ENCODE measurements at regions not wholly inside any gene's neighbourhood (a gene's known extent, or its start where the extent isn't known, plus 50 kb on each side); places are given as distances from the start of the nearest gene placed in this dataset.

DNA sequence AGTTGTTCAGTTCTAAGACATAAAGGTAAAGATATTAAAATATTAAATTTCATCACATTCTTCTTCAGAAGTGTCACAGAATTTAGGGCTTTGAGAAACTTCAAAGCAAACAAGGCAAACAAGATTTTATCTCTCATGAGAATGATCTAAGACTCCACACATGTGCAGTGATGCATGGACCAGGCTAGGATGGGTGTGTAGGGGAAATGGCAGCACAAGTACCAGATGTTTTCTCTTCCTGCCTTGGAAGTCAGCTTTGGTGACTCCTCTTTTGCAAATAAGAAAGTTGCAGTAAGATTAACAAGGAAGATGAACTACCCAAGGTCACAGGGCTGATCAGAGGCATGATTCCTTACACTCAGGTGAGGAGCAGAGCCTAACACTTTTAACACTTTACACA is 163.8 kb upstream of the LMNTD1 start:
- no peak for DNase-seq

GRCh38 chr12:25717552-25717951 is 164.5 kb upstream of the LMNTD1 start:
- DNase-seq: no peak

- DNase-seq: no peak
These were observed 165.1 kb upstream of the LMNTD1 start for GRCh38 chr12:25718081-25718731.

GRCh38 chr12:25719505-25719904 is 166.4 kb upstream of the LMNTD1 start:
- DNase-seq: no peak

- DNase-seq: no peak
These were observed 170.3 kb upstream of the LMNTD1 start for GRCh38 chr12:25723336-25723735.

- DNase-seq: no peak
These were observed 170.9 kb upstream of the LMNTD1 start for GRCh38 chr12:25723921-25724491.

- no peak for DNase-seq
These were observed 172.4 kb upstream of the LMNTD1 start for GRCh38 chr12:25725470-25725869.

- DNase-seq: no peak
These were observed 172.8 kb upstream of the LMNTD1 start for GRCh38 chr12:25725931-25726330.

GRCh38 chr12:25728056-25728595 is 175.0 kb upstream of the LMNTD1 start:
- DNase-seq: no peak

- DNase-seq: no peak
These were observed 177.6 kb upstream of the LMNTD1 start for GRCh38 chr12:25730489-25731349.

DNA sequence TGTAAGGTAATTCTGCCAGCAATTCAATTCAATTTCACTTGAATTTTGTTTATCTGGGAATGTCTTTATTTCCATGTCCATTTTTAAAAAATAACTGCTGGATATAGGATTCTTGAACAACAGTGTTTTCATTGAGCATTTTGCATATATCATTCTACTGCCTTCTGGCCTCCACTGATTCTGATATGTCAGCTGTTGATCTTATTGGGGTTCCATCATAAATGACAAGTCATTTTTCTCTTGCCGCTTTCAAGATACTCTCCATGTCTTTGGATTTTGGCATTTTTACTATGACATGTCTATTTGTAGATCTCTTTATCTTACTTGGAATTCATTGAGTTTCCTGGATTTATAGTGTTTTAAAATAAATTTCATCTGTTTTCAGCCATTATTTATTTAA is 180.5 kb upstream of the LMNTD1 start:
- DNase-seq: no peak

DNA sequence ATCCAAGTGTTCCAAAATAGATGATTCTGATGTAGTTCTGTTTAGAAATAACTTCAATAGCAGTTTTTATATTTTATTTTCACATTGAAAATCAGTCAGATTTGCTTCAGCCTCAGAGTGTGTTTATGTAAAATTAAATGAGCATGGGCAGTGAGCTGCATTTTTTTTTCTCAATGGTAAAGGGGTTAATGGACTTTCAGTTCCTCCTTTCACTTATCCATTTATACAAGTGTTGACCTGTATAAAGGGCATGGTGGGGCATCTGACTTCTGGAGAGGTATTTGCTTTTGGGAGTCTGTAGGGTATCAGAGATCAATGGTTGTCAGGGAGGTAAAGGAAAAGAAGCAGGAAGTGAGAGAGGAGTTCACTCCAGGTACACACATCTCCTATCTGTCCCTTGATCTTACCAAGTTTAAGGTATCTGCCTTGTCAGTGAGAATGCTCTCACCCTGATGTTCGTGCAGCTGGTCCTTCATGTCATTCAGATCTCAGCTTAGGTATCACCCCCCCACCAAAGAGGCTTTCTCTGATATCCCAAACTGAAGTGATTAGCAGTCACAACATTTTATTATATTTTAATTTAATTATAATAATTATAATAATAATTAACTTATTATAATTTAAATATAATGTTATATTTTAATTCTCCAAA is 181.6 kb upstream of the LMNTD1 start:
- DNase-seq: no peak

DNA sequence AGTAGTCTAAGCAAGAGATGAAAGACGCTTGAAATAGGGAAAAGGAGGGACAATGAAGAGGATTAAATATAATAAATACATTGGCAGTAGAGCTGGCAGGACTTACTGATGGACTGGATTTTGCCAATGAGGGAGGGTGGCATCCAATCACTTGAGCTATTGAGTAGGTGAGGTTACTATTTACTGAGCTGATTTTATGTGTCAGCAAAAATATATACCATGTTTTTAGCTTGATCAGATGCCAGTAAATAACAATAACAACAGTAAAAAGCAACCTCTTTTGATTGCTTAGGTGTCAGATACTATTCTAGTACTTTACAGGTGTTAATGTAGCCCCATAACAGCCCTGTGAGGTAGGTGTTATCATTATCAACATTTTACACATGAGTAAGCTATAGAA is 187.5 kb upstream of the LMNTD1 start:
- DNase-seq: no peak

- no peak for DNase-seq
These were observed 188.8 kb upstream of the LMNTD1 start for GRCh38 chr12:25741917-25742316.

DNA sequence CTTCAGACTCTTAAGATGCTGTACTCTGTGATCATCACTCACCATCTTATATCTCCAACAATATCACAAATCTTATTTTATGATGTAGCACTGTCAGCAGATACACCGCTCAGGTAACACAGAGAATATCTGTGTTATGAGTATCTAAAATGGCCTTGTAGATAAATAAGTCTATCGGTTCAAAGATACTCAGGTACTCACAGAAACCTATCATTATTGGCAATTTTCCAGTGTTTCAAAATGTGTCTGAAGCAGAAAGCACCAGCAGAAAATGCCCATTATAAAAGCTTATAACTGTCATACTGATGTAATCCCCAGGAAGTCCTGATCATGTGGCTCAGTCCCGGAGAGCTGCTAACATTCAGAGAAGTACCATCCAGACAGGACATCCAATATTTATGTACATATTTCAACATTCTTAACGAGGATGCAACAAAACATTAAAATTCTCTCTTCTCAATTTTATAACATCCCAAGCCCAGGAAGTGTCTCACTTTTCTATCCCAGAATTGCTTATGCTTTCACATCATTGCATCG is 190.7 kb upstream of the LMNTD1 start:
- DNase-seq: no peak

- no peak for DNase-seq
These were observed 191.2 kb upstream of the LMNTD1 start for GRCh38 chr12:25744313-25744712.

DNA sequence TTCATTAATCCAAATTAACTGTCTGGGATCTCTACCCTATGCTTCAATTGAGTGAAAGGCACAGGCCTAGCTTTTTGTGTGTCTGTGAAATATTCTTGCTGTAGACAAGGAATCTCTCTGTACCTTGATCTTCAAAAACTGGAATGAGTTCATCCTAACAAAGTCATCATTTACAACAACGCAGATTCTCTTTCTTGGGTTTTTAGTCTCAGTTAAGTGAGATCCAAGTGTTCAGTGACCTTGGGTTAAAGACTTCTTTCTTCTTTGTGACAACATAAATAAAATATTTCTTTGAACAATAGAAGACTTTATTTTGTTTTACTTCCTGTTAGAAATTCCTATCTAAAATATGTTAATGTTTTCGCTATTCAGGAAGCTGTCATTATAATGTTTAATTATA is 192.2 kb upstream of the LMNTD1 start:
- no peak for DNase-seq

DNA sequence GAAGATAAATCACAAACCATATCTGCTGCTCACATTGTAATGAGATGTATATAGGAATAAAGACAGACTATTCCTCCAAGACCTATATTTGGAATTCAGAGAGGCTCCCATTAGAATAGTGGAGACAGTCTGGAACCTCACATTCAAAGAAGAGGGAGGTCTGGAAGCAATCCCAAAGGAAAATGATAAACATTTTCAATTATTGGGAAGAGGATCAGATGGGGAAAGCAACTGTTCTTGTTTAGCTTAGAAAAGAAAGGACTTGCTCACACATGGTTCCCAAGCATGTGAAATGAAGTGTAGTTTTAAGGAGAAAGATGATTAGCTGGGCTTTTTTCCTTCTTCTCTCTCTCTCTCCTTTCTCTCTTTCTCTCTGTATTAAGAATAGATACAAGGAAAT is 193.0 kb upstream of the LMNTD1 start:
- no peak for DNase-seq

- no peak for DNase-seq
These were observed 199.7 kb upstream of the LMNTD1 start for GRCh38 chr12:25752710-25753309.

DNA sequence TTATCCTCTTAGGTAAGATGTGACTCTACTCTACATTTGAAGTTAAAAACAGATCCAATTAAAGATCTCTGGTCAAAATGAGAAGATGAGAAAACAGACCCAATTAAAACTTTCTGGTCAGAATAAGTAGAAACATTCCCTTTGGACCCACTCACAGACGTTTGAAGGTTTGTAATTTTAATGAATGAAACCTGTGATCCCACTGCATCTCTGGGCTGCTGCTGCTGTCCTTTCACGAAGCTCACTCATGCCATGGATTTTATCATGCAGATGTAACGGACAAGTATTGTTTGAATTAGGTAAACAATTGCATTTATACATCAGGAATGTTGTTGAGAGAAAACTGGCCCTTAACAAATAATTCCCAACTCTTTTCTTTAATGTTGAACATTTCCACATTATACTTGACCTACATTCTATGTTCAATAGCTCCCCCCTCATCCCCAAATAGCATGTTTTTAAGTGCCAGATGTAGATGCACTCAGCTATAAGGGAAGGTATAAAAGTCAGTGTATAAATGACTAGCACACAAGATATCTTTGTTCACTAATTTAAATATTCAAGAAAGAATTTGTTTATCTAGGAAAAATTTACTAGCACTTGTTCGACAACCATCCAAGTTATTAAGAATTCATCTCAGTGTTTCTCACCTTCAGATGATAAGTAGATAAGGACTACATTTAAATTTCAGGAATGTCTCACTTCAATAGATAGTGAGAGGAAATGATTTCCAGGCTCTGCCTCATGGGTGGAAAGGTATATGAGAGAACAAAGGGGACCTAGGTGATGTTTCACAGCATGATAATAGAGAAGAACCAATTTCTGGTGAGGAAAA is 202.3 kb upstream of the LMNTD1 start:
- DNase-seq: no peak

GRCh38 chr12:25755971-25756260 is 202.6 kb upstream of the RASSF8 start:
- no peak for DNase-seq

Measured in AML-193 (cell line).